ENCODE measurements at regions not wholly inside any gene's neighbourhood (a gene's known extent, or its start where the extent isn't known, plus 50 kb on each side); places are given as distances from the start of the nearest gene placed in this dataset.

- FAIRE-seq = no peak
Observed at GRCh38 chr21:27734146-27734545, 767.3 kb upstream of the ADAMTS5 start.

GRCh38 chr21:27725916-27726315 lies 759.0 kb upstream of the ADAMTS5 start:
- FAIRE-seq = no peak

- FAIRE-seq = no peak
Observed at GRCh38 chr21:27722095-27722494, 755.2 kb upstream of the ADAMTS5 start.

- no peak for FAIRE-seq
Observed at GRCh38 chr21:27721675-27722074, 754.8 kb upstream of the ADAMTS5 start.

- FAIRE-seq = no peak
Observed at GRCh38 chr21:27719226-27719625, 752.3 kb upstream of the ADAMTS5 start.

GRCh38 chr21:27715131-27715530 lies 748.2 kb upstream of the ADAMTS5 start:
- FAIRE-seq = no peak

- no peak for FAIRE-seq
Observed at GRCh38 chr21:27713154-27714109, 746.5 kb upstream of the ADAMTS5 start.

- no peak for FAIRE-seq
Observed at GRCh38 chr21:27704567-27705166, 737.8 kb upstream of the ADAMTS5 start.

- no peak for FAIRE-seq
Observed at GRCh38 chr21:27703791-27704190, 736.9 kb upstream of the ADAMTS5 start.

- FAIRE-seq = peak; percentile 97
Observed at GRCh38 chr21:27700974-27701614, 734.2 kb upstream of the ADAMTS5 start.

- FAIRE-seq = no peak
Observed at GRCh38 chr21:27695246-27695645, 728.4 kb upstream of the ADAMTS5 start.

GRCh38 chr21:27694667-27695066 lies 727.8 kb upstream of the ADAMTS5 start:
- FAIRE-seq = no peak

GRCh38 chr21:27693376-27693775 lies 726.5 kb upstream of the ADAMTS5 start:
- no peak for FAIRE-seq

GRCh38 chr21:27691516-27691915 lies 724.6 kb upstream of the ADAMTS5 start:
- no peak for FAIRE-seq

- no peak for FAIRE-seq
Observed at GRCh38 chr21:27691006-27691405, 724.1 kb upstream of the ADAMTS5 start.

GRCh38 chr21:27690426-27690825 lies 723.5 kb upstream of the ADAMTS5 start:
- no peak for FAIRE-seq

GRCh38 chr21:27688773-27689172 lies 721.9 kb upstream of the ADAMTS5 start:
- peak; percentile 18 for FAIRE-seq

GRCh38 chr21:27683292-27683691 lies 716.4 kb upstream of the ADAMTS5 start:
- no peak for FAIRE-seq

GRCh38 chr21:27681841-27682240 lies 715.0 kb upstream of the ADAMTS5 start:
- FAIRE-seq = no peak

- FAIRE-seq = no peak
Observed at GRCh38 chr21:27681038-27681437, 714.1 kb upstream of the ADAMTS5 start.

GRCh38 chr21:27680181-27680580 lies 713.3 kb upstream of the ADAMTS5 start:
- FAIRE-seq = no peak

- FAIRE-seq = no peak
Observed at GRCh38 chr21:27678511-27678910, 711.6 kb upstream of the ADAMTS5 start.

GRCh38 chr21:27677546-27677945 lies 710.7 kb upstream of the ADAMTS5 start:
- FAIRE-seq = no peak

GRCh38 chr21:27675306-27675705 lies 708.4 kb upstream of the ADAMTS5 start:
- FAIRE-seq = no peak

Data from endometrium (tissue), 2 donors.